ENCODE measurements at regions not wholly inside any gene's neighbourhood (a gene's known extent, or its start where the extent isn't known, plus 50 kb on each side); places are given as distances from the start of the nearest gene placed in this dataset.
A peak's percentile ranks its signal among the peaks of the same experiment; 100 is the strongest.

DNA sequence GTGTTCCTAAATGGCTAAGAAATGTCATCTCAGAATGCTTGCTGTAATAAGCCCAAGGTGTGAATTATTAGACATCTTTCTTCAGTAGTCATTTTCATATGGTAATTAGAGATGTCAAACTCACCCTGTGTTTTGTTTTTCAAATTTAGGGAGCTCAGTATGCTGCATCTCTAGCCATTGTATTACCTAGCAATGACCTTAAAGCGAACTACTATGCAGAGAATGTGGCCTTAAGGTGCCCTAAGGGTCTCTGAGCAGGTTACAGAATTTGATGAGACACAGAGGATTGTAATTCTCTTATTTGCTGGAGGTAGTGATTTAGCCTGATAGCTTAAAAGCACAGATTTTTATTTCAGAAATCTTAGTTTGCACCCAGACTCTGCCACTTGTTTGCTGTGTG lies 1052.6 kb upstream of the DDX18 start (continued):
- TF ChIP-seq CHD7 (IDR thresholded peaks at IDR 0.05; ENCODE audit: insufficient replicate concordance, low read length) (no peak), TEAD4 (IDR thresholded peaks at IDR 0.05; ENCODE audit: low read depth, low read length) (0 out of 2 replicates have a peak, but pooled peaks have one; percentile 61), CTCF (IDR thresholded peaks at IDR 0.05; ENCODE audit: control extremely low read depth in 1 of 3, insufficient read depth in 1 of 3, low read depth in 1 of 3, low read length in 3 of 3) (no peak)
